HEK293 (cell line): ENCODE measurements at regions not wholly inside any gene's neighbourhood (a gene's known extent, or its start where the extent isn't known, plus 50 kb on each side); places are given as distances from the start of the nearest gene placed in this dataset.

Source experiments
- BCL6B ChIP-seq: fragments of 450-650 bp; formaldehyde crosslinking; IDR thresholded peaks from 2 replicates; pipeline ENCODE4 v1.5.1; 2017; ENCODE audit warnings: missing biosample characterization, missing genetic modification characterization
- CTCF ChIP-seq: fragments of 450-650 bp; formaldehyde crosslinking; IDR thresholded peaks from 2 replicates; pipeline ENCODE4 v1.5.1; 2016; ENCODE audit warnings: missing biosample characterization, missing genetic modification characterization
- INSM2 ChIP-seq: fragments of 450-650 bp; formaldehyde crosslinking; IDR thresholded peaks from 2 replicates; pipeline ENCODE4 v1.5.1; 2016; ENCODE audit warnings: missing biosample characterization, missing genetic modification characterization
- SCRT1 ChIP-seq: fragments of 450-650 bp; formaldehyde crosslinking; IDR thresholded peaks from 2 replicates; pipeline ENCODE4 v1.5.1; 2016; ENCODE audit warnings: missing biosample characterization, missing genetic modification characterization, borderline replicate concordance
- ZFP69B ChIP-seq: fragments of 450-650 bp; formaldehyde crosslinking; IDR thresholded peaks from 2 replicates; pipeline ENCODE4 v1.5.1; 2016; ENCODE audit warnings: missing biosample characterization, missing genetic modification characterization
- ZNF121 ChIP-seq: fragments of 450-650 bp; formaldehyde crosslinking; IDR thresholded peaks from 2 replicates; pipeline ENCODE4 v1.5.1; 2016; ENCODE audit warnings: missing biosample characterization, missing genetic modification characterization
- ZNF274 ChIP-seq, 2 experiments: fragments of 200-500 bp in 1 of 2; fragments of 450-650 bp in 1 of 2; sonication (Bioruptor generic) in 1 of 2; formaldehyde crosslinking in 1 of 2; IDR thresholded peaks; 2 replicates each; pipeline versions ENCODE4 v1.5.1 to v1.6.1; 2014 to 2016; ENCODE audit warnings: borderline replicate concordance in 1 of 2, inconsistent platforms in 1 of 2, low read length in 1 of 2, missing biosample characterization in 1 of 2, missing genetic modification characterization in 1 of 2
- ZNF311 ChIP-seq: fragments of 450-650 bp; formaldehyde crosslinking; IDR thresholded peaks from 2 replicates; pipeline ENCODE4 v1.5.1; 2017; ENCODE audit warnings: missing biosample characterization, missing genetic modification characterization, borderline replicate concordance
- ZNF366 ChIP-seq: fragments of 450-650 bp; formaldehyde crosslinking; conservative IDR thresholded peaks from 2 replicates; pipeline ENCODE4 v1.5.1; 2016; ENCODE audit warnings: missing biosample characterization, missing genetic modification characterization
- ZNF398 ChIP-seq: fragments of 450-650 bp; formaldehyde crosslinking; IDR thresholded peaks from 2 replicates; pipeline ENCODE4 v1.5.1; 2017; ENCODE audit warnings: missing biosample characterization, missing genetic modification characterization

DNA sequence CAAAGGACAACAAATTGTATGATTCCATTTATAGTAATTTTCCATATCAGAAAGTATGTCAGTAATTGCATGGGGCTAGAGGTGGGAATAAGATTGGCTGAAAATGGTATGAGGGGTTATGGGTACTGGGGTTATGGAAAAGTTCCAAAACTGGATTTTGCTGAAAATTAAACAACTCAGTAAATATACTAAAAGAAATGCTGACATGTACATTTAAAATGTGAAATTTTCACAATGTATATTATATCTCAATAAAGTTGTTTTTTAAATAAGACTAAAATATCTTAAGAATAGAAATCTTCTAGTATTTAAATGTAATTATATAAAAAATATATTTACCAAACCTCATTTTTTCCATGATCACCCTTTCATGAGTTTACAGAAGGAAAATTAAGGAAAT lies 844.9 kb upstream of the SLIT2 start:
- TF ChIP-seq ZFP69B (tag by site-specific recombination) (no peak), ZNF366 (tag by site-specific recombination) (no peak), ZNF398 (tag by site-specific recombination) (no peak), CTCF (tag by site-specific recombination) (no peak), BCL6B (no peak), SCRT1 (no peak), ZNF274 (IDR thresholded peaks at IDR 0.05; ENCODE audit: low read length) (no peak), ZNF274 (tag by site-specific recombination; IDR thresholded peaks at IDR 0.05; ENCODE audit: borderline replicate concordance) (no peak), INSM2 (tag by site-specific recombination) (no peak), ZNF311 (tag by site-specific recombination) (no peak), ZNF121 (tag by site-specific recombination) (no peak)
